ENCODE measurements at regions not wholly inside any gene's neighbourhood (a gene's known extent, or its start where the extent isn't known, plus 50 kb on each side); places are given as distances from the start of the nearest gene placed in this dataset.

DNA sequence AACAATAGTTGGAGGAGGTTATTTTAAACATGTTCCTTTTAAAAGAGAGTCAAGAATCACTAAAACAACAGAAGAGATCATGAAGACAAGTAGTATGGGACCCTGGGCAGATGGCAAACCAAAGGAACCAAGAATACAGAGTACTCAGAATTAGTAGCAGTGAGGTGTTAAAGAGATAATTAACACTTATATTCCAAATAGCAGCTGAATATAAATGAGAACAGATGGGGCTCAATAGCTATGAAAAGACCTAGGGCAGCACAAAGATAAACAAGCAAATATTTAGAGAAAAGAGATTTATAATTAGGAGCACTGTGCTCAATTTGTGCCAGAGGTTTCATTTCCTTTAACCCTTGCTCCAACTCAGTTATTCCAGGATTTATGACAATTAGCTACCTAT is 159.1 kb downstream of the FAM114A2 start:
- no peak overlapping the region for H3K4ac ChIP-seq (ENCODE audit: low read depth, low read length)
- H2BK20ac ChIP-seq (ENCODE audit: low read depth, low read length), result no peak overlapping the region
- no peak overlapping the region for H3K4me3 ChIP-seq (ENCODE audit: insufficient read depth, low read depth, low read length)
- no peaks in the 10 kb centered on the region for H4K20me1 ChIP-seq (ENCODE audit: insufficient read depth, low read length)
- ATAC-seq (ENCODE audit: low read depth) (no peak), DNase-seq (no peak)
- in situ Hi-C loops (cut with MboI; ENCODE audit: low sequenced_read_pairs) (no loop called here), intact Hi-C loops (cut with micrococcal nuclease) (no loop called here), dilution Hi-C loops (cut with HindIII; ENCODE audit: low sequenced_read_pairs, unreplicated experiment) (no loop called here)
- no peak overlapping the region for H3K14ac ChIP-seq (replicated peaks; ENCODE audit: low read depth, low read length)
- H3K27me3 ChIP-seq (ENCODE audit: control insufficient read depth, insufficient read depth, low read length), result no peaks in the 10 kb centered on the region
- no peak overlapping the region for H3K56ac ChIP-seq (ENCODE audit: extremely low read depth, insufficient read depth, low read length)
- no peak overlapping the region for H3K9ac ChIP-seq (ENCODE audit: low read depth, low read length)
- no peaks in the 10 kb centered on the region for H3K9me3 ChIP-seq (ENCODE audit: control insufficient read depth, insufficient read depth, low read length)
- H2AK5ac ChIP-seq (ENCODE audit: low read depth, low read length), result no peak overlapping the region
- H2BK15ac ChIP-seq (ENCODE audit: low read depth, low read length), result no peak overlapping the region
- BruUV-seq (replicated peaks), result no TSS peak
- H2BK120ac ChIP-seq (ENCODE audit: low read depth, low read length), result no peak overlapping the region
- H4K91ac ChIP-seq (ENCODE audit: insufficient read depth, low read depth, low read length), result no peak overlapping the region
- H3K4me2 ChIP-seq (ENCODE audit: low read depth, low read length), result no peak overlapping the region
- H3K27ac ChIP-seq (ENCODE audit: insufficient read depth, low read length), result no peak overlapping the region
- no peak overlapping the region for H3K18ac ChIP-seq (ENCODE audit: low read depth, low read length)
- ChIA-PET POLR2A (ENCODE audit: unreplicated experiment) (no interaction called here), CTCF (interaction anchor here (0.7 to 2.1 kb wide), 2 partner anchors 9 to 95 kb away, joined by 3 to 9 read pairs; no protein-coding TSS in a partner anchor)
- no peak for TF ChIP-seq RAD21 (IDR thresholded peaks at IDR 0.05; ENCODE audit: low read length)
- TF ChIP-seq RCOR1 (IDR thresholded peaks at IDR 0.05; ENCODE audit: insufficient replicate concordance, low read length), result no peak
- TF ChIP-seq ELK1 (IDR thresholded peaks at IDR 0.05; ENCODE audit: borderline replicate concordance, low read depth, low read length), result no peak
- TF ChIP-seq BHLHE40 (IDR thresholded peaks at IDR 0.05; ENCODE audit: low read depth, low read length), result no peak
- TF ChIP-seq MAZ (IDR thresholded peaks at IDR 0.05; ENCODE audit: borderline replicate concordance, low read depth, low read length), result no peak
- TF ChIP-seq CHD1 (IDR thresholded peaks at IDR 0.05; ENCODE audit: low read depth, low read length), result no peak
- no peak for TF ChIP-seq CTCF (conservative IDR thresholded peaks at IDR 0.05; ENCODE audit: low read depth, low read length)
- TF ChIP-seq CEBPB (IDR thresholded peaks at IDR 0.05; ENCODE audit: low read depth, low read length), result no peak
- no peak for TF ChIP-seq FOS (IDR thresholded peaks at IDR 0.05; ENCODE audit: low read depth, low read length)
- no peak for TF ChIP-seq NFE2L2 (IDR thresholded peaks at IDR 0.05; ENCODE audit: low read depth, low read length)
- no peak for TF ChIP-seq POLR2A (IDR thresholded peaks at IDR 0.05; ENCODE audit: low read depth, low read length)
- TF ChIP-seq MXI1 (IDR thresholded peaks at IDR 0.05; ENCODE audit: borderline replicate concordance, low read depth, low read length), result no peak
- no peak for TF ChIP-seq SMC3 (IDR thresholded peaks at IDR 0.05; ENCODE audit: low read depth, low read length)
- TF ChIP-seq, protein P1, sequence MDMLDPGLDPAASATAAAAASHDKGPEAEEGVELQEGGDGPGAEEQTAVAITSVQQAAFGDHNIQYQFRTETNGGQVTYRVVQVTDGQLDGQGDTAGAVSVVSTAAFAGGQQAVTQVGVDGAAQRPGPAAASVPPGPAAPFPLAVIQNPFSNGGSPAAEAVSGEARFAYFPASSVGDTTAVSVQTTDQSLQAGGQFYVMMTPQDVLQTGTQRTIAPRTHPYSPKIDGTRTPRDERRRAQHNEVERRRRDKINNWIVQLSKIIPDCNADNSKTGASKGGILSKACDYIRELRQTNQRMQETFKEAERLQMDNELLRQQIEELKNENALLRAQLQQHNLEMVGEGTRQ (IDR thresholded peaks at IDR 0.05; ENCODE audit: low read depth, low read length), result no peak
- no peak for TF ChIP-seq MAFK (IDR thresholded peaks at IDR 0.05; ENCODE audit: low read depth, low read length)
- no peaks in the 10 kb centered on the region for H3K36me3 ChIP-seq (ENCODE audit: control insufficient read depth, insufficient read depth, low read length)
- no peak overlapping the region for H4K5ac ChIP-seq (ENCODE audit: low read depth, low read length)
- no peak overlapping the region for H2BK5ac ChIP-seq (ENCODE audit: low read depth, low read length, poor library complexity, severe bottlenecking)
- no peak overlapping the region for H3K23ac ChIP-seq (ENCODE audit: low read depth, low read length)
- H3K4me1 ChIP-seq (ENCODE audit: control insufficient read depth, insufficient read depth, low read length), result peaks cover 5% of the 10 kb centered on the region
- H3K9me1 ChIP-seq (ENCODE audit: insufficient read depth, low read length), result no peaks in the 10 kb centered on the region
- no peak overlapping the region for H2AK9ac ChIP-seq (replicated peaks; ENCODE audit: low read depth, low read length, poor library complexity)
- H2AFZ ChIP-seq (replicated peaks; ENCODE audit: low read length, poor library complexity), result no peak overlapping the region
- H4K8ac ChIP-seq (ENCODE audit: low read depth in 2 of 2, low read length in 2 of 2), result no peak overlapping the region
- no peaks in the 10 kb centered on the region for H3K79me1 ChIP-seq (ENCODE audit: low read depth in 1 of 2, low read length in 2 of 2)

Data from IMR-90 (cell line).